H1 (cell line): ENCODE measurements at regions not wholly inside any gene's neighbourhood (a gene's known extent, or its start where the extent isn't known, plus 50 kb on each side); places are given as distances from the start of the nearest gene placed in this dataset.

Experiments used
- TF ChIP-seq, protein P1 (sequence below): fragments of 300-600 bp; sonication (generic); IDR thresholded peaks from 2 replicates; pipeline ENCODE4 v1.7.1; 2012; ENCODE audit warnings: low read length, moderate library complexity, mild to moderate bottlenecking, inconsistent platforms; ENCODE audit not compliant: insufficient replicate concordance

DNA sequence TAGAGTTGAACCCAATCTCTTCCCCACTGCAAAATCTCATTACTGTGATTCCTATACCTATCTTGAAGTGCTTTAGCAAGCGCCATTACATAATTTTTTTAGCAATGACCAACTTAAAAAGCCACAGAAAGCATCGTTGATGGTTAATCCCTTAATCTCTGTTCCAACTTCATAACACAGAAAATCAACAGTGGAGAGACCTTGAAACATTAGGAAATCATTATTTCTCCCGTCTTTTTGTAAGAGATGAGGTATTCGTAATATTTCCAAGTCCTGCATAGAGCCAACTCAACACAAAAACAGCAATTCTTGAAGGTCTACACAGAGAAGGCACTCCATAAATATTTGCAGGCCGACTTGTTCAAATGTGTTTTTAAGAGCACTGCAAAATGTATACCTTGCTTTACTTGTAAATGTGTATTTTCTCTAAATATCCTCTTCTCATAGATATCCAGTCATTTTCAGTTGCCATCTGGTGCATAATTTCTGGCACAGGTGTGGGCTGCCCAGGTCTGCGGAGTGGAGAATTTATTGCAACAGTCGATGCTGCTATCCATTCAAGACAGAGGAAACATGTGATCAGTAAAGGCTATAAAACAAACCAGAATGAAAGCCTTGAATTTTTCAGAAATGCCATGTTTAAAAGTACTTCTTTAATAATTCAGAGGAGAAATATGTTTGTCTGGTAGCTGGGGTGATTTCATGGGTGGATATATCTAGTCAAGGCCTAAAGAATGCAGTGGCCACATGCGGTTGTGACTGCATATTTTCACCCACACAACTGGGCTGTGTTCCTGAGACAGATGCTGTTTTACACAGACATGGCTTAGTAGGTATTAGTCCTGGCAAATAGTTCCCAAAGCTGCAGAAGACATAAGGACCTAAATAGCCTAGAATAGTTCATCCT, 234.3 kb upstream of the STARD13 start (continued):
- TF ChIP-seq, protein P1, sequence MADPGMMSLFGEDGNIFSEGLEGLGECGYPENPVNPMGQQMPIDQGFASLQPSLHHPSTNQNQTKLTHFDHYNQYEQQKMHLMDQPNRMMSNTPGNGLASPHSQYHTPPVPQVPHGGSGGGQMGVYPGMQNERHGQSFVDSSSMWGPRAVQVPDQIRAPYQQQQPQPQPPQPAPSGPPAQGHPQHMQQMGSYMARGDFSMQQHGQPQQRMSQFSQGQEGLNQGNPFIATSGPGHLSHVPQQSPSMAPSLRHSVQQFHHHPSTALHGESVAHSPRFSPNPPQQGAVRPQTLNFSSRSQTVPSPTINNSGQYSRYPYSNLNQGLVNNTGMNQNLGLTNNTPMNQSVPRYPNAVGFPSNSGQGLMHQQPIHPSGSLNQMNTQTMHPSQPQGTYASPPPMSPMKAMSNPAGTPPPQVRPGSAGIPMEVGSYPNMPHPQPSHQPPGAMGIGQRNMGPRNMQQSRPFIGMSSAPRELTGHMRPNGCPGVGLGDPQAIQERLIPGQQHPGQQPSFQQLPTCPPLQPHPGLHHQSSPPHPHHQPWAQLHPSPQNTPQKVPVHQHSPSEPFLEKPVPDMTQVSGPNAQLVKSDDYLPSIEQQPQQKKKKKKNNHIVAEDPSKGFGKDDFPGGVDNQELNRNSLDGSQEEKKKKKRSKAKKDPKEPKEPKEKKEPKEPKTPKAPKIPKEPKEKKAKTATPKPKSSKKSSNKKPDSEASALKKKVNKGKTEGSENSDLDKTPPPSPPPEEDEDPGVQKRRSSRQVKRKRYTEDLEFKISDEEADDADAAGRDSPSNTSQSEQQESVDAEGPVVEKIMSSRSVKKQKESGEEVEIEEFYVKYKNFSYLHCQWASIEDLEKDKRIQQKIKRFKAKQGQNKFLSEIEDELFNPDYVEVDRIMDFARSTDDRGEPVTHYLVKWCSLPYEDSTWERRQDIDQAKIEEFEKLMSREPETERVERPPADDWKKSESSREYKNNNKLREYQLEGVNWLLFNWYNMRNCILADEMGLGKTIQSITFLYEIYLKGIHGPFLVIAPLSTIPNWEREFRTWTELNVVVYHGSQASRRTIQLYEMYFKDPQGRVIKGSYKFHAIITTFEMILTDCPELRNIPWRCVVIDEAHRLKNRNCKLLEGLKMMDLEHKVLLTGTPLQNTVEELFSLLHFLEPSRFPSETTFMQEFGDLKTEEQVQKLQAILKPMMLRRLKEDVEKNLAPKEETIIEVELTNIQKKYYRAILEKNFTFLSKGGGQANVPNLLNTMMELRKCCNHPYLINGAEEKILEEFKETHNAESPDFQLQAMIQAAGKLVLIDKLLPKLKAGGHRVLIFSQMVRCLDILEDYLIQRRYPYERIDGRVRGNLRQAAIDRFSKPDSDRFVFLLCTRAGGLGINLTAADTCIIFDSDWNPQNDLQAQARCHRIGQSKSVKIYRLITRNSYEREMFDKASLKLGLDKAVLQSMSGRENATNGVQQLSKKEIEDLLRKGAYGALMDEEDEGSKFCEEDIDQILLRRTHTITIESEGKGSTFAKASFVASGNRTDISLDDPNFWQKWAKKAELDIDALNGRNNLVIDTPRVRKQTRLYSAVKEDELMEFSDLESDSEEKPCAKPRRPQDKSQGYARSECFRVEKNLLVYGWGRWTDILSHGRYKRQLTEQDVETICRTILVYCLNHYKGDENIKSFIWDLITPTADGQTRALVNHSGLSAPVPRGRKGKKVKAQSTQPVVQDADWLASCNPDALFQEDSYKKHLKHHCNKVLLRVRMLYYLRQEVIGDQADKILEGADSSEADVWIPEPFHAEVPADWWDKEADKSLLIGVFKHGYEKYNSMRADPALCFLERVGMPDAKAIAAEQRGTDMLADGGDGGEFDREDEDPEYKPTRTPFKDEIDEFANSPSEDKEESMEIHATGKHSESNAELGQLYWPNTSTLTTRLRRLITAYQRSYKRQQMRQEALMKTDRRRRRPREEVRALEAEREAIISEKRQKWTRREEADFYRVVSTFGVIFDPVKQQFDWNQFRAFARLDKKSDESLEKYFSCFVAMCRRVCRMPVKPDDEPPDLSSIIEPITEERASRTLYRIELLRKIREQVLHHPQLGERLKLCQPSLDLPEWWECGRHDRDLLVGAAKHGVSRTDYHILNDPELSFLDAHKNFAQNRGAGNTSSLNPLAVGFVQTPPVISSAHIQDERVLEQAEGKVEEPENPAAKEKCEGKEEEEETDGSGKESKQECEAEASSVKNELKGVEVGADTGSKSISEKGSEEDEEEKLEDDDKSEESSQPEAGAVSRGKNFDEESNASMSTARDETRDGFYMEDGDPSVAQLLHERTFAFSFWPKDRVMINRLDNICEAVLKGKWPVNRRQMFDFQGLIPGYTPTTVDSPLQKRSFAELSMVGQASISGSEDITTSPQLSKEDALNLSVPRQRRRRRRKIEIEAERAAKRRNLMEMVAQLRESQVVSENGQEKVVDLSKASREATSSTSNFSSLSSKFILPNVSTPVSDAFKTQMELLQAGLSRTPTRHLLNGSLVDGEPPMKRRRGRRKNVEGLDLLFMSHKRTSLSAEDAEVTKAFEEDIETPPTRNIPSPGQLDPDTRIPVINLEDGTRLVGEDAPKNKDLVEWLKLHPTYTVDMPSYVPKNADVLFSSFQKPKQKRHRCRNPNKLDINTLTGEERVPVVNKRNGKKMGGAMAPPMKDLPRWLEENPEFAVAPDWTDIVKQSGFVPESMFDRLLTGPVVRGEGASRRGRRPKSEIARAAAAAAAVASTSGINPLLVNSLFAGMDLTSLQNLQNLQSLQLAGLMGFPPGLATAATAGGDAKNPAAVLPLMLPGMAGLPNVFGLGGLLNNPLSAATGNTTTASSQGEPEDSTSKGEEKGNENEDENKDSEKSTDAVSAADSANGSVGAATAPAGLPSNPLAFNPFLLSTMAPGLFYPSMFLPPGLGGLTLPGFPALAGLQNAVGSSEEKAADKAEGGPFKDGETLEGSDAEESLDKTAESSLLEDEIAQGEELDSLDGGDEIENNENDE: no peak
